GM19035 (cell line): ENCODE measurements at regions not wholly inside any gene's neighbourhood (a gene's known extent, or its start where the extent isn't known, plus 50 kb on each side); places are given as distances from the start of the nearest gene placed in this dataset.
"Not testable (repeated sequence)": the region's sequence is repeated elsewhere in the genome, so short reads cannot be mapped to it uniquely, and the experiment has no call there.

ENCODE experiments used
- ATAC-seq: cut with Tn5 transposase; IDR thresholded peaks from one replicate; pipeline ENCODE4 v1.9.1; 2021; ENCODE audit not compliant: unreplicated experiment

- no peak for ATAC-seq
Observed at GRCh38 chr3:178345944-178346343, 190.3 kb upstream of the KCNMB2 start.

GRCh38 chr3:178348561-178349217 is 187.5 kb upstream of the KCNMB2 start:
- not testable (repeated sequence) for ATAC-seq

GRCh38 chr3:178349218-178349596 is 187.0 kb upstream of the KCNMB2 start:
- not testable (repeated sequence) for ATAC-seq

- ATAC-seq, result no peak
Observed at GRCh38 chr3:178350763-178351162, 185.5 kb upstream of the KCNMB2 start.

GRCh38 chr3:178352326-178353005 is 183.8 kb upstream of the KCNMB2 start:
- ATAC-seq, result no peak

GRCh38 chr3:178353006-178353694 is 183.1 kb upstream of the KCNMB2 start:
- no peak for ATAC-seq

GRCh38 chr3:178359728-178360127 is 176.5 kb upstream of the KCNMB2 start:
- no peak for ATAC-seq

GRCh38 chr3:178363048-178363447 is 173.2 kb upstream of the KCNMB2 start:
- ATAC-seq, result not testable (repeated sequence)

GRCh38 chr3:178367817-178368617 is 168.2 kb upstream of the KCNMB2 start:
- no peak for ATAC-seq

GRCh38 chr3:178369006-178369405 is 167.2 kb upstream of the KCNMB2 start:
- no peak for ATAC-seq

GRCh38 chr3:178369811-178370210 is 166.4 kb upstream of the KCNMB2 start:
- ATAC-seq, result no peak

GRCh38 chr3:178370387-178370786 is 165.8 kb upstream of the KCNMB2 start:
- no peak for ATAC-seq

GRCh38 chr3:178381555-178381954 is 154.7 kb upstream of the KCNMB2 start:
- ATAC-seq, result no peak

GRCh38 chr3:178381971-178382448 is 154.2 kb upstream of the KCNMB2 start:
- ATAC-seq, result no peak

- no peak for ATAC-seq
Observed at GRCh38 chr3:178382449-178383061, 153.7 kb upstream of the KCNMB2 start.

- ATAC-seq, result no peak
Observed at GRCh38 chr3:178384321-178385230, 151.7 kb upstream of the KCNMB2 start.

GRCh38 chr3:178385280-178385952 is 150.8 kb upstream of the KCNMB2 start:
- ATAC-seq, result peak; percentile 58

GRCh38 chr3:178386401-178386800 is 149.8 kb upstream of the KCNMB2 start:
- no peak for ATAC-seq

GRCh38 chr3:178386880-178387279 is 149.4 kb upstream of the KCNMB2 start:
- ATAC-seq, result no peak
